Endothelial cell of umbilical vein (primary cell): ENCODE measurements at regions not wholly inside any gene's neighbourhood (a gene's known extent, or its start where the extent isn't known, plus 50 kb on each side); places are given as distances from the start of the nearest gene placed in this dataset.

Experiments used
- BruUV-seq: library from RNA; stranded (reverse); fragments of 400-500 nt; replicated peaks from 2 replicates; lab custom pipeline; 2021; lab: Mats Ljungman, UMichigan
- CTCF ChIA-PET: fragments of 300-600, 350-600 bp; sonication (Branson Sonifier 250); formaldehyde crosslinking; loops from one replicate; lab custom pipeline; 2021; ENCODE audit warnings: antibody characterized with exemption, inconsistent platforms; lab: Charles Lee
- POLR2A ChIA-PET: fragments of 300-600, 350-600 bp; sonication (Branson Sonifier 250); formaldehyde crosslinking; loops from one replicate; lab custom pipeline; 2021; ENCODE audit warnings: antibody characterized with exemption, inconsistent platforms; lab: Charles Lee
- DNase-seq: peaks from one replicate; pipeline ENCODE4 v3.0.0-alpha.2; 2011; ENCODE audit warnings: low read depth, low spot score
- FAIRE-seq: peaks from 2 replicates; lab custom pipeline; 2011; peaks lifted over from hg19 to GRCh38; lab: Jason Lieb, UNC
- H2AFZ ChIP-seq: 2 replicates; pipeline ENCODE4 v1.6.0; 2012; ENCODE audit warnings: low read depth, low read length, control low read depth, inconsistent platforms
- H3K27ac ChIP-seq: 2 replicates; pipeline ENCODE4 v1.5.1; 2011; ENCODE audit warnings: low read depth, mild to moderate bottlenecking, control low read depth, low read length, moderate library complexity; ENCODE audit not compliant: insufficient read depth
- H3K27me3 ChIP-seq, 2 experiments: 2 replicates each; pipeline versions ENCODE4 v1.6.0 to v1.6.1; 2011; ENCODE audit warnings: low read length in 2 of 2, mixed read lengths in 1 of 2; ENCODE audit not compliant: control insufficient read depth in 2 of 2, insufficient read depth in 2 of 2
- H3K36me3 ChIP-seq, 2 experiments: 2 replicates in 1 of 2; 3 replicates in 1 of 2; pipeline ENCODE4 v1.5.1; 2011; ENCODE audit warnings: low read length in 2 of 2, mild to moderate bottlenecking in 1 of 2, moderate library complexity in 1 of 2; ENCODE audit not compliant: control insufficient read depth in 2 of 2, insufficient read depth in 2 of 2; ENCODE audit errors: extremely low read depth in 1 of 2
- H3K4me1 ChIP-seq: 3 replicates; pipeline ENCODE4 v1.5.1; 2011; ENCODE audit warnings: mild to moderate bottlenecking, low read length; ENCODE audit not compliant: control insufficient read depth, insufficient read depth; ENCODE audit errors: extremely low read depth
- H3K4me2 ChIP-seq: 2 replicates; pipeline ENCODE4 v1.6.1; 2011; ENCODE audit warnings: low read length, control low read depth, mixed read lengths; ENCODE audit not compliant: insufficient read depth
- H3K4me3 ChIP-seq, 3 experiments: fragments of 200-600 bp in 1 of 3; sonication (generic), shearing (Covaris generic) in 1 of 3; replicated peaks in 1 of 3; 2 replicates each; pipeline ENCODE4 v1.5.1; 2011 to 2016; ENCODE audit warnings: control low read depth in 3 of 3, low read length in 3 of 3, mild to moderate bottlenecking in 2 of 3, inconsistent platforms in 1 of 3, low read depth in 1 of 3, moderate library complexity in 1 of 3; ENCODE audit not compliant: insufficient read depth in 1 of 3
- H3K79me2 ChIP-seq: 2 replicates; pipeline ENCODE4 v1.6.0; 2012; ENCODE audit warnings: low read length, inconsistent platforms; ENCODE audit not compliant: control insufficient read depth, insufficient read depth
- H3K9ac ChIP-seq: replicated peaks from 2 replicates; pipeline ENCODE3; 2011; ENCODE audit warnings: low read length, control low read depth; ENCODE audit not compliant: insufficient read depth; ENCODE audit errors: extremely low read depth
- H3K9me1 ChIP-seq: replicated peaks from 3 replicates; pipeline ENCODE4 v1.6.0; 2011; ENCODE audit warnings: mild to moderate bottlenecking, low read length; ENCODE audit not compliant: control insufficient read depth, insufficient read depth; ENCODE audit errors: extremely low read depth
- H3K9me3 ChIP-seq: replicated peaks from 2 replicates; pipeline ENCODE4 v1.5.1; 2012; ENCODE audit warnings: low read length, inconsistent platforms; ENCODE audit not compliant: control insufficient read depth, insufficient read depth
- H4K20me1 ChIP-seq: replicated peaks from 2 replicates; pipeline ENCODE3; 2011; ENCODE audit warnings: mild to moderate bottlenecking, low read length; ENCODE audit not compliant: control insufficient read depth, insufficient read depth; ENCODE audit errors: extremely low read depth
- CTCF ChIP-seq, 2 donors: IDR thresholded peaks; 1 replicate in 1 of 2; 2 replicates in 1 of 2; pipeline ENCODE4 v1.5.1; 2011; ENCODE audit warnings: low read length in 2 of 2, mild to moderate bottlenecking in 2 of 2, moderate library complexity in 2 of 2, control low read depth in 1 of 2, inconsistent platforms in 1 of 2, low read depth in 1 of 2; ENCODE audit not compliant: insufficient read depth in 1 of 2; ENCODE audit errors: extremely low read depth in 1 of 2
- EZH2 ChIP-seq: IDR thresholded peaks from 2 replicates; pipeline ENCODE4 v1.6.1; 2012; ENCODE audit warnings: borderline replicate concordance, low read depth, mild to moderate bottlenecking, moderate library complexity, low read length, inconsistent platforms; ENCODE audit not compliant: severe bottlenecking
- FOS ChIP-seq: IDR thresholded peaks from 2 replicates; pipeline ENCODE4 v1.6.1; 2011; ENCODE audit warnings: mild to moderate bottlenecking, low read length, moderate library complexity, borderline replicate concordance; ENCODE audit not compliant: insufficient read depth
- GATA2 ChIP-seq: IDR thresholded peaks from 2 replicates; pipeline ENCODE4 v1.7.0; 2011; ENCODE audit warnings: low read depth, mild to moderate bottlenecking, moderate library complexity, mixed read lengths, low read length; ENCODE audit not compliant: insufficient read length, insufficient read depth
- JUN ChIP-seq: IDR thresholded peaks from 2 replicates; pipeline ENCODE4 v1.6.1; 2011; ENCODE audit warnings: borderline replicate concordance, low read depth; ENCODE audit not compliant: insufficient read length, insufficient read depth
- MAX ChIP-seq: IDR thresholded peaks from 2 replicates; pipeline ENCODE4 v1.6.1; 2011; ENCODE audit not compliant: insufficient read depth, insufficient read length
- POLR2AphosphoS5 ChIP-seq: IDR thresholded peaks from 2 replicates; pipeline ENCODE4 v1.6.1; 2012; ENCODE audit warnings: low read depth, mild to moderate bottlenecking, control low read depth, low read length, moderate library complexity; ENCODE audit not compliant: insufficient read depth
- dilution Hi-C: fragments of 300-500 bp; cut with MboI; formaldehyde crosslinking; loops from one replicate; pipeline ENCODE4 v1.15.0; 2019; ENCODE audit warnings: low sequenced_read_pairs; ENCODE audit not compliant: extremely low pct_ligation_motif_present
- intact Hi-C: fragments of 100-400 bp; cut with micrococcal nuclease; formaldehyde crosslinking; loops from one replicate; pipeline ENCODE4 v1.10.0; 2022

- dilution Hi-C loops = no loop called here
- POLR2A ChIA-PET = no interaction called here
- FAIRE-seq = no peak
These were observed 1950.2 kb upstream of the LRRTM1 start for GRCh38 chr2:82254728-82255127.

More at GRCh38 chr2:82254728-82255127, 1950.2 kb upstream of the LRRTM1 start:
- H3K27ac ChIP-seq = no peak overlapping the region
- TF ChIP-seq POLR2AphosphoS5 = no peak
- no peak for TF ChIP-seq JUN
- no peak for TF ChIP-seq CTCF (IDR thresholded peaks at IDR 0.05; ENCODE audit: extremely low read depth in 1 of 2, insufficient read depth in 1 of 2, low read depth in 1 of 2, low read length in 2 of 2)
- no peak for TF ChIP-seq FOS
- no peak for TF ChIP-seq MAX
- TF ChIP-seq EZH2 = no peak
- no peak for TF ChIP-seq GATA2
- no peaks in the 10 kb centered on the region for H3K27me3 ChIP-seq
- BruUV-seq = no TSS peak
- DNase-seq = no peak
- no peaks in the 10 kb centered on the region for H3K36me3 ChIP-seq
- intact Hi-C loops = no loop called here
- H3K4me1 ChIP-seq = no peaks in the 10 kb centered on the region
- H4K20me1 ChIP-seq = no peaks in the 10 kb centered on the region
- H3K4me2 ChIP-seq = no peak overlapping the region
- no peaks in the 10 kb centered on the region for H3K79me2 ChIP-seq
- H3K9ac ChIP-seq = no peak overlapping the region
- H3K4me3 ChIP-seq = no peak overlapping the region
- no peak overlapping the region for H2AFZ ChIP-seq
- no peaks in the 10 kb centered on the region for H3K9me3 ChIP-seq
- CTCF ChIA-PET = no interaction called here
- H3K9me1 ChIP-seq = no peaks in the 10 kb centered on the region
